ENCODE measurements at regions not wholly inside any gene's neighbourhood (a gene's known extent, or its start where the extent isn't known, plus 50 kb on each side); places are given as distances from the start of the nearest gene placed in this dataset.

GRCh38 chr21:19328954-19329353 lies 925.4 kb upstream of the TMPRSS15 start (continued):
- TF ChIP-seq ATF4 (CRISPR knock-in tag; IDR thresholded peaks at IDR 0.05) (no peak), ZKSCAN3 (CRISPR knock-in tag; IDR thresholded peaks at IDR 0.05) (no peak), HEY1 (CRISPR knock-in tag; IDR thresholded peaks at IDR 0.05; ENCODE audit: borderline replicate concordance) (no peak), GTF2B (IDR thresholded peaks at IDR 0.05; ENCODE audit: extremely low read depth, insufficient read length) (no peak), KLF1 (tag; IDR thresholded peaks at IDR 0.05) (no peak), SRSF3 (IDR thresholded peaks at IDR 0.05; ENCODE audit: insufficient read depth, low read length) (no peak), TBP (optimal IDR thresholded peaks at IDR 0.05; ENCODE audit: low read depth, low read length) (no peak), POU5F1 (IDR thresholded peaks at IDR 0.05; ENCODE audit: borderline replicate concordance, low read depth, low read length, partially characterized antibody) (no peak), SLC30A9 (CRISPR knock-in tag; IDR thresholded peaks at IDR 0.05) (no peak), ZNF77 (CRISPR knock-in tag; IDR thresholded peaks at IDR 0.05) (no peak), HOXB6 (CRISPR knock-in tag; IDR thresholded peaks at IDR 0.05; ENCODE audit: borderline replicate concordance) (no peak)

- CTCF ChIA-PET (ENCODE audit: low intra/inter-chr PET ratio): no interaction called here
- no peak for DNase-seq (ENCODE audit: extremely low read depth in 1 of 4, low spot score in 3 of 4)
- Histone ChIP-seq H3K4me1 (replicated peaks in 1 of 2; ENCODE audit: control insufficient read depth in 2 of 2, insufficient read depth in 2 of 2, low read length in 2 of 2) (no peaks in the 10 kb centered on the region), H3K9me1 (ENCODE audit: control insufficient read depth, insufficient read depth, low read length) (no peaks in the 10 kb centered on the region), H2AFZ (ENCODE audit: low read depth, low read length) (no peak overlapping the region), H3K9ac (ENCODE audit: insufficient read depth in 1 of 2, low read depth in 2 of 2, low read length in 2 of 2) (no peak overlapping the region), H3K4me2 (ENCODE audit: insufficient read depth, low read length) (no peak overlapping the region), H3K4me3 (no peak overlapping the region), H3K79me2 (ENCODE audit: control insufficient read depth, insufficient read depth, low read length) (no peaks in the 10 kb centered on the region), H3K27me3 (ENCODE audit: control insufficient read depth in 2 of 2, insufficient read depth in 2 of 2, low read length in 2 of 2) (no peaks in the 10 kb centered on the region), H3K36me3 (ENCODE audit: control insufficient read depth, insufficient read depth, low read length) (no peaks in the 10 kb centered on the region), H3K9me3 (replicated peaks; ENCODE audit: control insufficient read depth, insufficient read depth, low read depth, low read length) (no peaks in the 10 kb centered on the region), H4K20me1 (replicated peaks; ENCODE audit: control insufficient read depth, insufficient read depth, low read length) (no peaks in the 10 kb centered on the region), H3K27ac (ENCODE audit: extremely low read depth, low read depth, low read length) (no peak overlapping the region)
- no TSS peak for BruUV-seq (replicated peaks)
- 32% methylated on average over 2 of the region's 2 CpGs for WGBS (ENCODE audit: insufficient coverage, low coverage, missing lambda C conversion rate)
- no peak for FAIRE-seq
- in situ Hi-C loops (cut with MboI): no loop called here
- intact Hi-C loops (cut with micrococcal nuclease): no loop called here
- POLR2A ChIA-PET: no interaction called here
- no peak for ATAC-seq
- TF ChIP-seq ZKSCAN3 (CRISPR knock-in tag; IDR thresholded peaks at IDR 0.05) (no peak), PCBP1 (IDR thresholded peaks at IDR 0.05; ENCODE audit: low read depth, low read length, poor library complexity, severe bottlenecking) (no peak), ZNF41 (CRISPR knock-in tag; conservative IDR thresholded peaks at IDR 0.05) (no peak), SMARCC2 (IDR thresholded peaks at IDR 0.05; ENCODE audit: low read depth) (no peak), AFF1 (IDR thresholded peaks at IDR 0.05; ENCODE audit: low read depth in 1 of 2, partially characterized antibody in 2 of 2) (no peak), HLTF (IDR thresholded peaks at IDR 0.05) (no peak), HDAC8 (tag; IDR thresholded peaks at IDR 0.05) (no peak), RBBP5 (IDR thresholded peaks at IDR 0.05; ENCODE audit: borderline replicate concordance, insufficient read depth, low read length, poor library complexity, severe bottlenecking) (no peak)
Measured at GRCh38 chr21:19340303-19340702, 936.7 kb upstream of the TMPRSS15 start.

All from K562 (cell line).